Upper lobe of right lung (tissue), 1 donor: ENCODE measurements at regions not wholly inside any gene's neighbourhood (a gene's known extent, or its start where the extent isn't known, plus 50 kb on each side); places are given as distances from the start of the nearest gene placed in this dataset.

Experiments used
- ATAC-seq: fragments of 200-7000 bp; cut with Tn5 transposase; one replicate; pipeline ENCODE4 v1.9.1; 2020; ENCODE audit warnings: mild to moderate bottlenecking, moderate library complexity
- DNase-seq: peaks from one replicate; pipeline ENCODE4 v3.0.0-alpha.2; 2020
- H3K27ac ChIP-seq: fragments of 200-600 bp; one replicate; pipeline ENCODE4 v1.8.0; 2022
- H3K27me3 ChIP-seq: fragments of 200-600 bp; one replicate; pipeline ENCODE4 v1.8.0; 2022; ENCODE audit warnings: mild to moderate bottlenecking
- H3K36me3 ChIP-seq: fragments of 200-600 bp; one replicate; pipeline ENCODE4 v1.8.0; 2022
- H3K4me1 ChIP-seq: fragments of 200-600 bp; one replicate; pipeline ENCODE4 v1.8.0; 2022
- H3K4me3 ChIP-seq: fragments of 200-600 bp; one replicate; pipeline ENCODE4 v1.8.0; 2022; ENCODE audit warnings: mild to moderate bottlenecking
- H3K9me3 ChIP-seq: fragments of 200-600 bp; one replicate; pipeline ENCODE4 v1.8.0; 2022
- intact Hi-C: fragments of 100-400 bp; cut with DNase I; formaldehyde crosslinking; loops from one replicate; pipeline ENCODE4 v1.11.0; 2022
- TF ChIP-seq, protein P1 (sequence below): fragments of 200-600 bp; IDR thresholded peaks from one replicate; pipeline ENCODE4 v1.8.0; 2022; ENCODE audit warnings: antibody characterized with exemption
- donor health status: DM: no; HTN: yes; CAD: no; lungs with severe emphysema.

DNA sequence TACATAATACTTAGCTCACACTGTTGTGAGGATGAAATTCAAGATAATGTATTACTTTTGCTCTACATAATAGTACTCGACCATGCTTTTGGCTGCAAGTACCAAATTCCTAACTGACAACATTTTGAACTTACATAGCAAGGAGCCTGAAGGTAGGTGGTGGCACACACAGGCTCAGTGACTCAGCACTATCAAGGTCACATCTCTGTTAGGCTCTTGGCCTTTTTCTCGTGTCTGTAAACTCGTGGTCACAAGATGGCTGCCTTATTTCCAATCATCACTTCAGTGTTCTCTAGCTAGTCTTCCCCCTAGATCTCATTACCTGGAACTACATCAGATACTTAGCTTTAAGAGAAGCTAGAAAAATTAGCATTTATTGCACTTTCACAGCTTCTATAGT lies 61.4 kb upstream of the ABCB5 start:
- no peak for DNase-seq
- Histone ChIP-seq H3K36me3 (no peaks in the 10 kb centered on the region), H3K27ac (no peak overlapping the region), H3K27me3 (no peaks in the 10 kb centered on the region), H3K9me3 (no peaks in the 10 kb centered on the region), H3K4me1 (no peaks in the 10 kb centered on the region), H3K4me3 (no peak overlapping the region)
- intact Hi-C loops = no loop called here
- TF ChIP-seq, protein P1, sequence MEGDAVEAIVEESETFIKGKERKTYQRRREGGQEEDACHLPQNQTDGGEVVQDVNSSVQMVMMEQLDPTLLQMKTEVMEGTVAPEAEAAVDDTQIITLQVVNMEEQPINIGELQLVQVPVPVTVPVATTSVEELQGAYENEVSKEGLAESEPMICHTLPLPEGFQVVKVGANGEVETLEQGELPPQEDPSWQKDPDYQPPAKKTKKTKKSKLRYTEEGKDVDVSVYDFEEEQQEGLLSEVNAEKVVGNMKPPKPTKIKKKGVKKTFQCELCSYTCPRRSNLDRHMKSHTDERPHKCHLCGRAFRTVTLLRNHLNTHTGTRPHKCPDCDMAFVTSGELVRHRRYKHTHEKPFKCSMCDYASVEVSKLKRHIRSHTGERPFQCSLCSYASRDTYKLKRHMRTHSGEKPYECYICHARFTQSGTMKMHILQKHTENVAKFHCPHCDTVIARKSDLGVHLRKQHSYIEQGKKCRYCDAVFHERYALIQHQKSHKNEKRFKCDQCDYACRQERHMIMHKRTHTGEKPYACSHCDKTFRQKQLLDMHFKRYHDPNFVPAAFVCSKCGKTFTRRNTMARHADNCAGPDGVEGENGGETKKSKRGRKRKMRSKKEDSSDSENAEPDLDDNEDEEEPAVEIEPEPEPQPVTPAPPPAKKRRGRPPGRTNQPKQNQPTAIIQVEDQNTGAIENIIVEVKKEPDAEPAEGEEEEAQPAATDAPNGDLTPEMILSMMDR = no peak
- no peak for ATAC-seq

DNA sequence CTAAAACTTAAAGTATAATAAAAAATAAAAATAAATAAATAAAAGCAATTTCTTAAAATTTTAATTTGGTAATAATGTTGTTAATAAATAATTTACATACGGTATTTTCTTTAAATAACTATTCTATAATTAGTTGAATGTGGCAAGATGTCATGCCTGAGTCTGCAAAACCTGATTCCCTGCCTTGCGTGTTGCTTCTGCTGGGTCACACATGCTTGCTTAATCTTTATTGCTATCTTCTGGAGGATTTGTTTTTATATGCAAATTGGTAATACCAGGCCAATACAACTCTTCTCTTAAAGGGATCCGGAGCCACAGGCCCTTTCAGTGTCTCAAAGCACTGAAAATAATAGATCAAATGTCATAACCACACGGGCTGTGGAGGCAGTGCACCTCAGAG lies 59.4 kb upstream of the ABCB5 start:
- Histone ChIP-seq H3K4me1 (no peaks in the 10 kb centered on the region), H3K4me3 (no peak overlapping the region), H3K9me3 (no peaks in the 10 kb centered on the region), H3K27ac (no peak overlapping the region), H3K27me3 (no peaks in the 10 kb centered on the region), H3K36me3 (no peaks in the 10 kb centered on the region)
- intact Hi-C loops = no loop called here
- TF ChIP-seq, protein P1 = no peak
- DNase-seq = no peak
- ATAC-seq = no peak

DNA sequence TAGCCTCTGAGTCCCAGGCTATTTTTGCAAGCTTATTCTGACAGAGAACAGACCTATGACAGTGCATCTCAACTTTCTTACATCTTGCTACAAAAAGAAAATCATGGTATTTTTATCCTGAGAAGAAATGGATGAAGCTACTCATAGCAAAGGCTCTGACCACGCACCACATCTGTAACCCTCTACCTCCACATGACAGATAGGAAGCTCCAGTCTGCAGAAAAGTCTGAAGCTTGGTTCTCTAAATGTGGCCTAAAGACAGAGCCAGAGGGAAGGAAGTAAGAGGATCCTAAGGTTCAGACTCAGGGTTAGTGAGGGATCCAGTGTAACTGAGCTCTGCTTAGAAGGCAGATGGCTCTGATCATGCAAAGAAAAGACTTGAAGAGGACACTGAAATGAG lies 58.4 kb upstream of the ABCB5 start:
- ATAC-seq = peak; percentile 43
- no peak overlapping the region for H3K27ac ChIP-seq
- H3K27me3 ChIP-seq = no peaks in the 10 kb centered on the region
- no peak overlapping the region for H3K4me3 ChIP-seq
- TF ChIP-seq, protein P1 = no peak
- no peaks in the 10 kb centered on the region for H3K36me3 ChIP-seq
- H3K9me3 ChIP-seq = no peaks in the 10 kb centered on the region
- intact Hi-C loops = no loop called here
- DNase-seq = no peak
- H3K4me1 ChIP-seq = no peaks in the 10 kb centered on the region

DNA sequence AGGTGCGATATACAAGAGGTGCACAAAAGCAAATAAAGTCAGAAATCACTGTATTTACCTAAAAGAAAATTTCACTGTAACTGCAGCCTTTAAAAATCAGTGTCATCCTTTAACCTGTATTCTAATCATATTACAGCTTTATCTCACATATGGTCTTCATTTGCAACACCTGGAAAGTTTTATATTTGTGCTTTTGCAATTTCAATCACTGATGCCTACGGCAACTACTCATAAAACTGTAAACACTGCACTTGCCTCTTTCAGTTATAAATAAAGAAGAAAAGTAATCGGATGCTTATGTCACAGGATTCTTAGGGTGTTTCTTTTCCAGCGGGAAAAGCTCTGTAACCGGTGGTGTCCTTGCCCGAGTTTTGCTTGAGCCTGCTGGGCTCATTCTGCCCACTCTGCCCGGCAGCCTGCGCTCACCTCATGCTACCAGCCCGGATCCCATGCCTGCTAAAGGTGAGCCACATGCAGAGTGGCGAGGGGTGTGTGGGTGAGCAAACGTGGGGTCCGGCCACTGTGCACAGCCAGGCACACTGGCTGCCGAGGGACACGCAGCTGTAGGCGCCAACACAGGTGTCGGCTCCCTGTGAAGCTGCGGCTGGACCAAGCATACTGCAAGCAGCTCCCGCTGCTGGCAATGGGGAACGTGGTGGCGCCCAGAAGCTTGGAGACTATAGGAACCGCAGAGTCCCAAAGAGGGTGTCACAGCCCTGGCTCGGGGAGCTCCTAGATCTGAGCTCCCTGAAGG lies 56.3 kb upstream of the ABCB5 start:
- no peaks in the 10 kb centered on the region for H3K9me3 ChIP-seq
- no peaks in the 10 kb centered on the region for H3K4me1 ChIP-seq
- peak; percentile 29 for ATAC-seq
- H3K36me3 ChIP-seq = no peaks in the 10 kb centered on the region
- TF ChIP-seq, protein P1 = no peak
- H3K27ac ChIP-seq = no peak overlapping the region
- intact Hi-C loops = no loop called here
- no peak for DNase-seq
- no peaks in the 10 kb centered on the region for H3K27me3 ChIP-seq
- H3K4me3 ChIP-seq = no peak overlapping the region

GRCh38 chr7:20559883-20560282 lies 55.6 kb upstream of the ABCB5 start:
- H3K36me3 ChIP-seq = no peaks in the 10 kb centered on the region
- no peaks in the 10 kb centered on the region for H3K4me1 ChIP-seq
- H3K4me3 ChIP-seq = no peak overlapping the region
- H3K9me3 ChIP-seq = no peaks in the 10 kb centered on the region
- TF ChIP-seq, protein P1 = no peak
- intact Hi-C loops = no loop called here
- DNase-seq (no peak), ATAC-seq (no peak)
- no peak overlapping the region for H3K27ac ChIP-seq
- no peaks in the 10 kb centered on the region for H3K27me3 ChIP-seq
